Spleen (tissue), 11 donors: ENCODE measurements at regions not wholly inside any gene's neighbourhood (a gene's known extent, or its start where the extent isn't known, plus 50 kb on each side); places are given as distances from the start of the nearest gene placed in this dataset.
A peak's percentile ranks its signal among the peaks of the same experiment; 100 is the strongest.

Experiments used
- DNase-seq: peaks from one replicate; pipeline ENCODE4 v3.0.0-alpha.2; 2020
- H3K27ac ChIP-seq, 8 donors: fragments of 200-600 bp; sonication (generic) in 7 of 8; 1 replicate in 4 of 8; 2 replicates in 4 of 8; pipeline versions ENCODE4 v1.5.0 to v1.8.0; 2016 to 2021; ENCODE audit warnings: inconsistent platforms in 4 of 8, mild to moderate bottlenecking in 4 of 8, moderate library complexity in 1 of 8
- H3K27me3 ChIP-seq, 7 donors: fragments of 200-600 bp; sonication (generic) in 6 of 7; replicated peaks in 1 of 7; 1 replicate in 4 of 7; 2 replicates in 3 of 7; pipeline versions ENCODE4 v1.5.0 to v1.8.0; 2016 to 2021; ENCODE audit warnings: inconsistent platforms in 3 of 7, mild to moderate bottlenecking in 1 of 7
- H3K36me3 ChIP-seq, 6 donors: fragments of 200-600 bp; sonication (generic) in 5 of 6; 1 replicate in 4 of 6; 2 replicates in 2 of 6; pipeline versions ENCODE4 v1.5.0 to v1.8.0; 2016 to 2021; ENCODE audit warnings: inconsistent platforms in 2 of 6
- H3K4me1 ChIP-seq, 6 donors: fragments of 200-600 bp; sonication (generic) in 5 of 6; 1 replicate in 3 of 6; 2 replicates in 3 of 6; pipeline versions ENCODE4 v1.5.0 to v1.8.0; 2016 to 2021; ENCODE audit warnings: inconsistent platforms in 3 of 6
- H3K4me3 ChIP-seq, 8 donors: fragments of 200-600 bp; sonication (generic) in 7 of 8; 1 replicate in 4 of 8; 2 replicates in 4 of 8; pipeline versions ENCODE4 v1.5.0 to v1.8.0; 2016 to 2021; ENCODE audit warnings: inconsistent platforms in 4 of 8, mild to moderate bottlenecking in 4 of 8, moderate library complexity in 2 of 8
- H3K9me3 ChIP-seq, 8 donors: fragments of 200-600 bp; sonication (generic) in 7 of 8; 1 replicate in 4 of 8; 2 replicates in 4 of 8; pipeline versions ENCODE4 v1.5.0 to v1.8.0; 2016 to 2021; ENCODE audit warnings: inconsistent platforms in 4 of 8
- CTCF ChIP-seq, 11 experiments: fragments of 200-600 bp in 7 of 11; fragments of 450-650 bp in 4 of 11; sonication (generic) in 4 of 11; IDR thresholded peaks in 8 of 11; conservative IDR thresholded peaks in 3 of 11; 1 replicate in 7 of 11; 2 replicates in 4 of 11; pipeline versions ENCODE4 v1.4.0 to v1.8.0; 2016 to 2021; ENCODE audit warnings: antibody characterized with exemption in 11 of 11, inconsistent platforms in 4 of 11, mild to moderate bottlenecking in 1 of 11
- POLR2A ChIP-seq, 3 donors: fragments of 450-650 bp; IDR thresholded peaks; one replicate each; pipeline ENCODE4 v1.5.1; 2017; ENCODE audit warnings: antibody characterized with exemption in 3 of 3, mild to moderate bottlenecking in 1 of 3
- POLR2AphosphoS5 ChIP-seq, 3 donors: sonication (generic); formaldehyde crosslinking; IDR thresholded peaks; one replicate each; pipeline ENCODE4 v1.5.1; 2017; ENCODE audit warnings: antibody characterized with exemption in 3 of 3
- WGBS, 5 donors: extraction: QIAGEN DNeasy Blood & Tissue Kit in 3 of 5; methylation state at CpG; one replicate each; pipeline versions ENCODE4 v1.1.5 to v1.1.7; 2013 to 2018; 5-methylcytosine and 5-hydroxymethylcytosine counted together
- intact Hi-C: fragments of 100-400 bp; cut with DNase I; formaldehyde crosslinking; loops from one replicate; pipeline ENCODE4 v1.15.0; 2023; ENCODE audit warnings: low total_unique reads
- donor health status: healthy with polysubstance abuse.
- donor health status: DM: no; HTN: no; CAD: no; lungs with moderate emphysema.
- donor health status: DM: no; HTN: no; CAD: no.
- donor health status: Bipolar disorder and iron deficiency.
- donor health status: healthy.
- donor health status: DM: no; HTN: no; CAD: no.
- donor health status: DM: yes; HTN: yes; CAD: no.

GRCh38 chr21:24055696-24056095 lies 1551.6 kb downstream of the MRPL39 start:
- intact Hi-C loops: no loop called here
- TF ChIP-seq CTCF (IDR thresholded peaks at IDR 0.05 in 8 of 11, conservative IDR thresholded peaks at IDR 0.05 in 3 of 11): no peak
- TF ChIP-seq POLR2AphosphoS5 (IDR thresholded peaks at IDR 0.05): no peak
- TF ChIP-seq POLR2A (IDR thresholded peaks at IDR 0.05): no peak
- DNase-seq: no peak

DNA sequence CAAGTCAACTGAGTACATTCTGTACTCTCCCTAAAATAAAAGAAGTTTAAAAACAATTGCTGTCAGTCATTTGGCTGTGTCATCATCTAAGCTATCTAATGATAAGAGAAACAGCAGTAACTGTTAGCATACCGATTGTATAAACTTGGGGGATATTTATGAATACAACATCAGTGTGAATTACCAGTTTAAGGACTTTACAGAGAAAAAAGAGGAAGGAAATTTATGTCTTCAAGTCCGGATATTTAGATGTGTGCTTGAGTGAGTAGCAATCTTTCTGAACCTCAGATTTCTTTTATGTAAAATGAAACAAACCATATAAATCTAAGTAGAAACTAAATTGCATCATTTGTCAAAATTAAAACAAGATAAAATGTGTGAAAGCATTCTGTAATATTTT lies 1557.0 kb downstream of the MRPL39 start:
- no peaks in the 10 kb centered on the region for H3K27me3 ChIP-seq
- H3K4me1 ChIP-seq: peaks cover 5 to 59% (median 23%) of the 10 kb centered on the region in 6 donors
- H3K27ac ChIP-seq: peak overlapping the region in 5 of 8 donors; percentile 32 to 75 (median 44)
- H3K4me3 ChIP-seq: no peak overlapping the region
- 8 to 24% (median 13%) methylated on average over 2 of the region's 2 CpGs for whole genome bisulfite sequencing, 5 donors
- H3K36me3 ChIP-seq: no peaks in the 10 kb centered on the region
- no peaks in the 10 kb centered on the region for H3K9me3 ChIP-seq
- DNase-seq: no peak
- TF ChIP-seq POLR2A (IDR thresholded peaks at IDR 0.05): no peak
- TF ChIP-seq CTCF (IDR thresholded peaks at IDR 0.05 in 8 of 11, conservative IDR thresholded peaks at IDR 0.05 in 3 of 11): no peak
- TF ChIP-seq POLR2AphosphoS5 (IDR thresholded peaks at IDR 0.05): no peak
- intact Hi-C loops: no loop called here

More at GRCh38 chr21:24055696-24056095, 1551.6 kb downstream of the MRPL39 start:
- Histone ChIP-seq H3K4me3 (no peak overlapping the region), H3K4me1 (peaks cover 0 to 5% (median 1%) of the 10 kb centered on the region in 6 donors), H3K36me3 (no peaks in the 10 kb centered on the region), H3K27me3 (no peaks in the 10 kb centered on the region), H3K9me3 (peaks cover 0 to 4% (median 0%) of the 10 kb centered on the region in 8 donors), H3K27ac (no peak overlapping the region)
- 82 to 94% (median 86%) methylated on average over 3 of the region's 3 CpGs for WGBS, 5 donors

DNA sequence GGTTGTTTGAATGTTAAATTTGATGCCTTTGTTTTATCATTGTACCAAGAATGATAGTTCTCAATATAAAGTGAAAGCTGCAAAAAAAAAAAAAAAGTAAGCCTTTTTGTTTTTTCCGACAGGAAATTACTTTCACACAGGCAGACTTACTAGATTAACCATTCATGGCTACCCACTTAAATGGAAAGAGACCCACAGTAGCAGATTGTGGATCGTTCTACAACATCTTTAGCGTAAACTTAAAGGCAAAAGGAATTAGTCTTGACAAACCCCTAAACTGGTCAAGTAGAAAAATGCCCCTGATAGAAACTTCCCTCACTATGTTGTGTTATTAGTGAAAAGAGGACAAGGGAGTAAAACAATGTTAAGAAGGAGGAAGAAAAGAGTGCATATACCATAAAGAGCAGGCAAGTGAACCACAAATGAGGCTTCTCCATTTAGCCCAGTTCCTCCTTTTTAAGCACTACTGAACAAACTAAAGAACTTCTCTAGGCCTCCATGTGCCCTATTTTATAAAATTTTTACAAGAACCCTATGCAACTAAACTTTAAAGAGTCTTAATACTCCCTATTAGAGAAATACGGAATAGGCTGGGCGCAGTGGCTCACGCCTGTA lies 1560.3 kb downstream of the MRPL39 start:
- TF ChIP-seq CTCF (IDR thresholded peaks at IDR 0.05 in 8 of 11, conservative IDR thresholded peaks at IDR 0.05 in 3 of 11) (no peak), POLR2A (IDR thresholded peaks at IDR 0.05) (no peak), POLR2AphosphoS5 (IDR thresholded peaks at IDR 0.05) (no peak)
- peak overlapping the region in 2 of 8 donors; percentile 1 to 22 for H3K4me3 ChIP-seq
- intact Hi-C loops: no loop called here
- H3K27ac ChIP-seq: peak overlapping the region in 6 of 8 donors; percentile 37 to 78 (median 54)
- no peak for DNase-seq
- H3K9me3 ChIP-seq: no peaks in the 10 kb centered on the region
- no peaks in the 10 kb centered on the region for H3K36me3 ChIP-seq
- 59 to 65% (median 62%) methylated on average over 6 of the region's 6 CpGs for WGBS, 5 donors
- H3K27me3 ChIP-seq: no peaks in the 10 kb centered on the region
- peaks cover 5 to 67% (median 25%) of the 10 kb centered on the region in 6 donors for H3K4me1 ChIP-seq

DNA sequence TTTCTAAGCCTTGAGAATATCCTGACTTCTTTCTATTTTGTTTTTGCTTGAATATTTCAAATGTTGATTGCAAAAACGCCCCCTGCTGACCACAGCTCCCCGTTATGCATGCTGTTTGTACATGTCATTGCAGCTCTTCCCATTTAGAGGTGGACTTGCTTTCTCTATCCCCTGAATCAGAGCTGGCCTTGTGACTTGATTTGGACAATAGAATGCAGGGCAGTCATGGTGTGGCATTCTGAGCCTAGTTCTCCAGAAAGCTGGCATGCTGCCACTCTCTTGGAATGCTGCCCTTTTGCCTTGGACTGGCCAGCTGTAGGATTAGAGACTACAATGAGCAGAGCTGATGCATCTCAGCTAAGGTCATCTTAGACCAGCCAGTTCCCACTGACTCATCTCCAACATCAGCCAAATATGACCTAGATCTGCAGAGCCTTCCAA lies 1561.5 kb downstream of the MRPL39 start:
- DNase-seq: peak; percentile 83
- intact Hi-C loops: no loop called here

More for the DNA sequence above, 1561.5 kb downstream of the MRPL39 start:
- Histone ChIP-seq H3K27ac (peak overlapping the region in 7 of 8 donors; percentile 3 to 78 (median 53)), H3K27me3 (no peaks in the 10 kb centered on the region), H3K4me1 (peaks cover 5 to 63% (median 24%) of the 10 kb centered on the region in 6 donors), H3K4me3 (no peak overlapping the region), H3K36me3 (no peaks in the 10 kb centered on the region), H3K9me3 (no peaks in the 10 kb centered on the region)
- TF ChIP-seq POLR2A (IDR thresholded peaks at IDR 0.05) (no peak), CTCF (IDR thresholded peaks at IDR 0.05 in 8 of 11, conservative IDR thresholded peaks at IDR 0.05 in 3 of 11) (peak in 9 of 11 experiments; percentile 32 to 61 (median 54)), POLR2AphosphoS5 (IDR thresholded peaks at IDR 0.05) (peak in 1 of 3 donors; percentile 63)
- WGBS, 5 donors: 0 to 7% (median 1%) methylated on average over 2 of the region's 2 CpGs
